ENCODE measurements at regions not wholly inside any gene's neighbourhood (a gene's known extent, or its start where the extent isn't known, plus 50 kb on each side); places are given as distances from the start of the nearest gene placed in this dataset.
"Not testable (repeated sequence)": the region's sequence is repeated elsewhere in the genome, so short reads cannot be mapped to it uniquely, and the experiment has no call there.

GRCh38 chr2:175251425-175252041 is 70.0 kb upstream of the ATP5MC3 start:
- no peaks in the 10 kb centered on the region for H3K9me3 ChIP-seq (ENCODE audit: control insufficient read depth in 2 of 2, low read length in 2 of 2)
- no peak overlapping the region for H3K27ac ChIP-seq (ENCODE audit: insufficient read depth, low read length, poor library complexity, severe bottlenecking)
- no peaks in the 10 kb centered on the region for H3K36me3 Mint-ChIP-seq
- no peak overlapping the region for H3K27ac Mint-ChIP-seq
- H3K4me3 Mint-ChIP-seq = no peak overlapping the region
- H3K4me3 ChIP-seq (ENCODE audit: low read depth, low read length) = no peak overlapping the region
- DNase-seq (peak in 2 of 3 donors; percentile 12 to 47), ATAC-seq (ENCODE audit: low read depth in 2 of 2) (no peak)
- H3K36me3 ChIP-seq (ENCODE audit: control insufficient read depth, insufficient read depth, low read length) = no peaks in the 10 kb centered on the region
- peaks cover 0 to 2% (median 0%) of the 10 kb centered on the region in 7 donors for H3K9me3 Mint-ChIP-seq
- peaks cover 21% of the 10 kb centered on the region for H3K27me3 Mint-ChIP-seq
- peaks cover 0 to 3% (median 0%) of the 10 kb centered on the region in 4 donors for H3K4me1 Mint-ChIP-seq
- no peaks in the 10 kb centered on the region for H3K4me1 ChIP-seq (ENCODE audit: control insufficient read depth, insufficient read depth, low read length, poor library complexity, severe bottlenecking)
- H3K27me3 ChIP-seq (ENCODE audit: control insufficient read depth, insufficient read depth, low read length) = peaks cover 17% of the 10 kb centered on the region

- DNase-seq (no peak), ATAC-seq (ENCODE audit: low read depth in 2 of 2) (no peak)
- Histone ChIP-seq H3K4me3 (ENCODE audit: low read depth, low read length) (no peak overlapping the region), H3K9me3 (ENCODE audit: control insufficient read depth in 2 of 2, low read length in 2 of 2) (no peaks in the 10 kb centered on the region), H3K4me1 (ENCODE audit: control insufficient read depth, insufficient read depth, low read length, poor library complexity, severe bottlenecking) (no peaks in the 10 kb centered on the region), H3K27ac (ENCODE audit: insufficient read depth, low read length, poor library complexity, severe bottlenecking) (no peak overlapping the region), H3K36me3 (ENCODE audit: control insufficient read depth, insufficient read depth, low read length) (no peaks in the 10 kb centered on the region), H3K27me3 (ENCODE audit: control insufficient read depth, insufficient read depth, low read length) (peaks cover 11% of the 10 kb centered on the region)
- Mint-ChIP-seq H3K4me3 (no peak overlapping the region), H3K4me1 (peaks cover 0 to 3% (median 0%) of the 10 kb centered on the region in 4 donors), H3K27ac (no peak overlapping the region), H3K36me3 (no peaks in the 10 kb centered on the region), H3K9me3 (peaks cover 0 to 1% (median 0%) of the 10 kb centered on the region in 7 donors), H3K27me3 (peaks cover 28% of the 10 kb centered on the region)
Measured at GRCh38 chr2:175247159-175247558, 65.6 kb upstream of the ATP5MC3 start.

GRCh38 chr2:175244697-175245096 is 63.2 kb upstream of the ATP5MC3 start:
- H3K9me3 ChIP-seq (ENCODE audit: control insufficient read depth in 2 of 2, low read length in 2 of 2) = no peaks in the 10 kb centered on the region
- no peak overlapping the region for H3K27ac Mint-ChIP-seq
- H3K27ac ChIP-seq (ENCODE audit: insufficient read depth, low read length, poor library complexity, severe bottlenecking) = no peak overlapping the region
- DNase-seq (no peak), ATAC-seq (ENCODE audit: low read depth in 2 of 2) (no peak)
- H3K27me3 ChIP-seq (ENCODE audit: control insufficient read depth, insufficient read depth, low read length) = peaks cover 8% of the 10 kb centered on the region
- no peak overlapping the region for H3K4me3 Mint-ChIP-seq
- H3K27me3 Mint-ChIP-seq = peaks cover 37% of the 10 kb centered on the region
- H3K4me1 Mint-ChIP-seq = no peaks in the 10 kb centered on the region
- H3K36me3 ChIP-seq (ENCODE audit: control insufficient read depth, insufficient read depth, low read length) = no peaks in the 10 kb centered on the region
- peaks cover 0 to 6% (median 1%) of the 10 kb centered on the region in 7 donors for H3K9me3 Mint-ChIP-seq
- no peak overlapping the region for H3K4me3 ChIP-seq (ENCODE audit: low read depth, low read length)
- no peaks in the 10 kb centered on the region for H3K4me1 ChIP-seq (ENCODE audit: control insufficient read depth, insufficient read depth, low read length, poor library complexity, severe bottlenecking)
- no peaks in the 10 kb centered on the region for H3K36me3 Mint-ChIP-seq

- DNase-seq (no peak), ATAC-seq (ENCODE audit: low read depth in 2 of 2) (no peak)
- Mint-ChIP-seq H3K4me3 (no peak overlapping the region), H3K27me3 (peaks cover 30% of the 10 kb centered on the region), H3K27ac (no peak overlapping the region), H3K36me3 (no peaks in the 10 kb centered on the region), H3K4me1 (no peaks in the 10 kb centered on the region), H3K9me3 (peaks cover 0 to 15% (median 3%) of the 10 kb centered on the region in 7 donors)
- Histone ChIP-seq H3K27ac (ENCODE audit: insufficient read depth, low read length, poor library complexity, severe bottlenecking) (no peak overlapping the region), H3K4me3 (ENCODE audit: low read depth, low read length) (no peak overlapping the region), H3K36me3 (ENCODE audit: control insufficient read depth, insufficient read depth, low read length) (no peaks in the 10 kb centered on the region), H3K4me1 (ENCODE audit: control insufficient read depth, insufficient read depth, low read length, poor library complexity, severe bottlenecking) (no peaks in the 10 kb centered on the region), H3K9me3 (ENCODE audit: control insufficient read depth in 2 of 2, low read length in 2 of 2) (no peaks in the 10 kb centered on the region), H3K27me3 (ENCODE audit: control insufficient read depth, insufficient read depth, low read length) (peaks cover 2% of the 10 kb centered on the region)
Measured at GRCh38 chr2:175241691-175242090, 60.2 kb upstream of the ATP5MC3 start.

- not testable (repeated sequence) for DNase-seq; H3K27ac ChIP-seq (ENCODE audit: insufficient read depth, low read length, poor library complexity, severe bottlenecking); H3K9me3 ChIP-seq (ENCODE audit: control insufficient read depth in 2 of 2, low read length in 2 of 2); ATAC-seq (ENCODE audit: low read depth in 2 of 2); H3K4me3 Mint-ChIP-seq; H3K36me3 Mint-ChIP-seq; H3K4me3 ChIP-seq (ENCODE audit: low read depth, low read length); H3K4me1 ChIP-seq (ENCODE audit: control insufficient read depth, insufficient read depth, low read length, poor library complexity, severe bottlenecking); H3K27ac Mint-ChIP-seq; H3K4me1 Mint-ChIP-seq; H3K36me3 ChIP-seq (ENCODE audit: control insufficient read depth, insufficient read depth, low read length); H3K27me3 ChIP-seq (ENCODE audit: control insufficient read depth, insufficient read depth, low read length)
- peaks cover 30% of the 10 kb centered on the region for H3K27me3 Mint-ChIP-seq
- peaks cover 0 to 17% (median 3%) of the 10 kb centered on the region in 7 donors for H3K9me3 Mint-ChIP-seq
Measured at GRCh38 chr2:175240033-175240432, 58.5 kb upstream of the ATP5MC3 start.

GRCh38 chr2:175236930-175237329 is 55.4 kb upstream of the ATP5MC3 start:
- peaks cover 2% of the 10 kb centered on the region for H3K27me3 ChIP-seq (ENCODE audit: control insufficient read depth, insufficient read depth, low read length)
- no peaks in the 10 kb centered on the region for H3K4me1 ChIP-seq (ENCODE audit: control insufficient read depth, insufficient read depth, low read length, poor library complexity, severe bottlenecking)
- Mint-ChIP-seq H3K9me3 (peaks cover 0 to 17% (median 3%) of the 10 kb centered on the region in 7 donors), H3K27me3 (peaks cover 15% of the 10 kb centered on the region), H3K4me1 (no peaks in the 10 kb centered on the region), H3K36me3 (no peaks in the 10 kb centered on the region), H3K4me3 (no peak overlapping the region), H3K27ac (no peak overlapping the region)
- no peak overlapping the region for H3K27ac ChIP-seq (ENCODE audit: insufficient read depth, low read length, poor library complexity, severe bottlenecking)
- no peak overlapping the region for H3K4me3 ChIP-seq (ENCODE audit: low read depth, low read length)
- no peak for DNase-seq
- no peaks in the 10 kb centered on the region for H3K9me3 ChIP-seq (ENCODE audit: control insufficient read depth in 2 of 2, low read length in 2 of 2)
- H3K36me3 ChIP-seq (ENCODE audit: control insufficient read depth, insufficient read depth, low read length) = no peaks in the 10 kb centered on the region
- no peak for ATAC-seq (ENCODE audit: low read depth in 2 of 2)

- H3K4me1 Mint-ChIP-seq = no peaks in the 10 kb centered on the region
- no peaks in the 10 kb centered on the region for H3K36me3 ChIP-seq (ENCODE audit: control insufficient read depth, insufficient read depth, low read length)
- H3K27me3 ChIP-seq (ENCODE audit: control insufficient read depth, insufficient read depth, low read length) = peaks cover 2% of the 10 kb centered on the region
- H3K27me3 Mint-ChIP-seq = peaks cover 4% of the 10 kb centered on the region
- H3K4me1 ChIP-seq (ENCODE audit: control insufficient read depth, insufficient read depth, low read length, poor library complexity, severe bottlenecking) = no peaks in the 10 kb centered on the region
- DNase-seq = no peak
- no peak for ATAC-seq (ENCODE audit: low read depth in 2 of 2)
- no peak overlapping the region for H3K4me3 ChIP-seq (ENCODE audit: low read depth, low read length)
- H3K36me3 Mint-ChIP-seq = no peaks in the 10 kb centered on the region
- H3K27ac Mint-ChIP-seq = no peak overlapping the region
- no peaks in the 10 kb centered on the region for H3K9me3 ChIP-seq (ENCODE audit: control insufficient read depth in 2 of 2, low read length in 2 of 2)
- H3K9me3 Mint-ChIP-seq = peaks cover 0 to 15% (median 2%) of the 10 kb centered on the region in 7 donors
- no peak overlapping the region for H3K4me3 Mint-ChIP-seq
- H3K27ac ChIP-seq (ENCODE audit: insufficient read depth, low read length, poor library complexity, severe bottlenecking) = no peak overlapping the region
Measured at GRCh38 chr2:175234650-175235049, 53.1 kb upstream of the ATP5MC3 start.

GRCh38 chr2:175234153-175234552 is 52.6 kb upstream of the ATP5MC3 start:
- Mint-ChIP-seq H3K27me3 (peaks cover 4% of the 10 kb centered on the region), H3K4me3 (no peak overlapping the region)
- ATAC-seq (ENCODE audit: low read depth in 2 of 2) = no peak

More at GRCh38 chr2:175234153-175234552, 52.6 kb upstream of the ATP5MC3 start:
- Histone ChIP-seq H3K36me3 (ENCODE audit: control insufficient read depth, insufficient read depth, low read length) (no peaks in the 10 kb centered on the region), H3K4me3 (ENCODE audit: low read depth, low read length) (no peak overlapping the region), H3K9me3 (ENCODE audit: control insufficient read depth in 2 of 2, low read length in 2 of 2) (no peaks in the 10 kb centered on the region), H3K4me1 (ENCODE audit: control insufficient read depth, insufficient read depth, low read length, poor library complexity, severe bottlenecking) (no peaks in the 10 kb centered on the region), H3K27me3 (ENCODE audit: control insufficient read depth, insufficient read depth, low read length) (peaks cover 2% of the 10 kb centered on the region), H3K27ac (ENCODE audit: insufficient read depth, low read length, poor library complexity, severe bottlenecking) (no peak overlapping the region)
- peaks cover 0 to 15% (median 2%) of the 10 kb centered on the region in 7 donors for H3K9me3 Mint-ChIP-seq
- H3K36me3 Mint-ChIP-seq = no peaks in the 10 kb centered on the region
- no peak for DNase-seq
- H3K4me1 Mint-ChIP-seq = no peaks in the 10 kb centered on the region
- H3K27ac Mint-ChIP-seq = no peak overlapping the region

Data from CD4-positive, CD25-positive, alpha-beta regulatory T cell (primary cell).